ENCODE measurements at regions not wholly inside any gene's neighbourhood (a gene's known extent, or its start where the extent isn't known, plus 50 kb on each side); places are given as distances from the start of the nearest gene placed in this dataset.

- no peak for TF ChIP-seq CTCF (IDR thresholded peaks at IDR 0.05; ENCODE audit: insufficient read depth, low read depth, low read length)
- POLR2A ChIA-PET: no interaction called here
- CTCF ChIA-PET: no interaction called here
- Histone ChIP-seq H3K27me3 (ENCODE audit: control insufficient read depth, insufficient read depth, low read length) (no peaks in the 10 kb centered on the region), H3K36me3 (ENCODE audit: control insufficient read depth, insufficient read depth, low read length) (no peaks in the 10 kb centered on the region), H3K4me3 (ENCODE audit: low read depth, low read length) (no peak overlapping the region)
- DNase-seq (ENCODE audit: low read depth): no peak
These were observed 762.9 kb downstream of the C12orf50 start for GRCh38 chr12:87266305-87266704.

- POLR2A ChIA-PET: no interaction called here
- H3K4me3 ChIP-seq (ENCODE audit: low read depth, low read length): no peak overlapping the region
- CTCF ChIA-PET: no interaction called here
- no peak for DNase-seq (ENCODE audit: low read depth)
- no peak for TF ChIP-seq CTCF (IDR thresholded peaks at IDR 0.05; ENCODE audit: insufficient read depth, low read depth, low read length)
- H3K36me3 ChIP-seq (ENCODE audit: control insufficient read depth, insufficient read depth, low read length): no peaks in the 10 kb centered on the region
- H3K27me3 ChIP-seq (ENCODE audit: control insufficient read depth, insufficient read depth, low read length): no peaks in the 10 kb centered on the region
These were observed 769.8 kb downstream of the C12orf50 start for GRCh38 chr12:87259391-87259790.

GRCh38 chr12:87254381-87255030, 774.7 kb downstream of the C12orf50 start:
- Histone ChIP-seq H3K36me3 (ENCODE audit: control insufficient read depth, insufficient read depth, low read length) (no peaks in the 10 kb centered on the region), H3K27me3 (ENCODE audit: control insufficient read depth, insufficient read depth, low read length) (no peaks in the 10 kb centered on the region), H3K4me3 (ENCODE audit: low read depth, low read length) (no peak overlapping the region)
- POLR2A ChIA-PET: no interaction called here
- TF ChIP-seq CTCF (IDR thresholded peaks at IDR 0.05; ENCODE audit: insufficient read depth, low read depth, low read length): no peak
- no peak for DNase-seq (ENCODE audit: low read depth)
- CTCF ChIA-PET: interaction anchor here (0.6 kb wide), 1 partner anchor 19 kb away, joined by 3 read pairs; no protein-coding TSS in a partner anchor

GRCh38 chr12:87253157-87253556, 776.0 kb downstream of the C12orf50 start:
- Histone ChIP-seq H3K27me3 (ENCODE audit: control insufficient read depth, insufficient read depth, low read length) (no peaks in the 10 kb centered on the region), H3K36me3 (ENCODE audit: control insufficient read depth, insufficient read depth, low read length) (no peaks in the 10 kb centered on the region), H3K4me3 (ENCODE audit: low read depth, low read length) (no peak overlapping the region)
- POLR2A ChIA-PET: no interaction called here
- DNase-seq (ENCODE audit: low read depth): no peak
- TF ChIP-seq CTCF (IDR thresholded peaks at IDR 0.05; ENCODE audit: insufficient read depth, low read depth, low read length): no peak
- CTCF ChIA-PET: no interaction called here

- TF ChIP-seq CTCF (IDR thresholded peaks at IDR 0.05; ENCODE audit: insufficient read depth, low read depth, low read length): no peak
- Histone ChIP-seq H3K4me3 (ENCODE audit: low read depth, low read length) (no peak overlapping the region), H3K27me3 (ENCODE audit: control insufficient read depth, insufficient read depth, low read length) (no peaks in the 10 kb centered on the region), H3K36me3 (ENCODE audit: control insufficient read depth, insufficient read depth, low read length) (no peaks in the 10 kb centered on the region)
- ChIA-PET CTCF (no interaction called here), POLR2A (no interaction called here)
- no peak for DNase-seq (ENCODE audit: low read depth)
These were observed 782.5 kb downstream of the C12orf50 start for GRCh38 chr12:87246726-87247125.
